ENCODE measurements at regions not wholly inside any gene's neighbourhood (a gene's known extent, or its start where the extent isn't known, plus 50 kb on each side); places are given as distances from the start of the nearest gene placed in this dataset.

- Histone ChIP-seq H3K4me2 (ENCODE audit: insufficient read depth, low read length) (no peak overlapping the region), H3K4me1 (ENCODE audit: insufficient read depth, low read length) (no peaks in the 10 kb centered on the region), H3K36me3 (ENCODE audit: insufficient read depth, low read length) (no peaks in the 10 kb centered on the region), H4K20me1 (ENCODE audit: insufficient read depth, low read length) (no peaks in the 10 kb centered on the region), H3K4me3 (ENCODE audit: insufficient read depth, low read length) (no peak overlapping the region), H3K27ac (ENCODE audit: low read depth, low read length) (no peak overlapping the region), H3K9me3 (ENCODE audit: low read depth, low read length) (no peaks in the 10 kb centered on the region), H2AFZ (ENCODE audit: low read length) (no peak overlapping the region), H3K27me3 (ENCODE audit: insufficient read depth, low read length) (peaks cover 5% of the 10 kb centered on the region), H3K79me2 (ENCODE audit: insufficient read depth, low read length) (no peaks in the 10 kb centered on the region)
- TF ChIP-seq CTCF (IDR thresholded peaks at IDR 0.05; ENCODE audit: extremely low read depth, low read depth, low read length) = no peak
- DNase-seq (ENCODE audit: insufficient read length, low spot score, missing footprints) = no peak
Measured at GRCh38 chr13:34114581-34114980, 296.6 kb downstream of the RFC3 start.

- Histone ChIP-seq H2AFZ (ENCODE audit: low read length) (no peak overlapping the region), H4K20me1 (ENCODE audit: insufficient read depth, low read length) (no peaks in the 10 kb centered on the region), H3K4me1 (ENCODE audit: insufficient read depth, low read length) (no peaks in the 10 kb centered on the region), H3K36me3 (ENCODE audit: insufficient read depth, low read length) (no peaks in the 10 kb centered on the region), H3K27me3 (ENCODE audit: insufficient read depth, low read length) (peaks cover 6% of the 10 kb centered on the region), H3K4me2 (ENCODE audit: insufficient read depth, low read length) (no peak overlapping the region), H3K9me3 (ENCODE audit: low read depth, low read length) (no peaks in the 10 kb centered on the region), H3K27ac (ENCODE audit: low read depth, low read length) (no peak overlapping the region), H3K79me2 (ENCODE audit: insufficient read depth, low read length) (no peaks in the 10 kb centered on the region), H3K4me3 (ENCODE audit: insufficient read depth, low read length) (no peak overlapping the region)
- DNase-seq (ENCODE audit: insufficient read length, low spot score, missing footprints) = no peak
- TF ChIP-seq CTCF (IDR thresholded peaks at IDR 0.05; ENCODE audit: extremely low read depth, low read depth, low read length) = no peak
Measured at GRCh38 chr13:34116651-34117050, 298.7 kb downstream of the RFC3 start.

GRCh38 chr13:34124666-34125306 is 306.8 kb downstream of the RFC3 start:
- Histone ChIP-seq H3K27ac (ENCODE audit: low read depth, low read length) (no peak overlapping the region), H3K4me3 (ENCODE audit: insufficient read depth, low read length) (no peak overlapping the region), H3K79me2 (ENCODE audit: insufficient read depth, low read length) (no peaks in the 10 kb centered on the region), H4K20me1 (ENCODE audit: insufficient read depth, low read length) (no peaks in the 10 kb centered on the region), H3K4me1 (ENCODE audit: insufficient read depth, low read length) (no peaks in the 10 kb centered on the region), H2AFZ (ENCODE audit: low read length) (no peak overlapping the region), H3K9me3 (ENCODE audit: low read depth, low read length) (no peaks in the 10 kb centered on the region), H3K36me3 (ENCODE audit: insufficient read depth, low read length) (no peaks in the 10 kb centered on the region), H3K27me3 (ENCODE audit: insufficient read depth, low read length) (no peaks in the 10 kb centered on the region), H3K4me2 (ENCODE audit: insufficient read depth, low read length) (no peak overlapping the region)
- DNase-seq (ENCODE audit: insufficient read length, low spot score, missing footprints) = no peak
- TF ChIP-seq CTCF (IDR thresholded peaks at IDR 0.05; ENCODE audit: extremely low read depth, low read depth, low read length) = no peak

- TF ChIP-seq CTCF (IDR thresholded peaks at IDR 0.05; ENCODE audit: extremely low read depth, low read depth, low read length) = no peak
- no peak overlapping the region for H3K27ac ChIP-seq (ENCODE audit: low read depth, low read length)
- no peaks in the 10 kb centered on the region for H3K9me3 ChIP-seq (ENCODE audit: low read depth, low read length)
- H3K4me3 ChIP-seq (ENCODE audit: insufficient read depth, low read length) = no peak overlapping the region
- no peak for DNase-seq (ENCODE audit: insufficient read length, low spot score, missing footprints)
- no peaks in the 10 kb centered on the region for H3K27me3 ChIP-seq (ENCODE audit: insufficient read depth, low read length)
- no peaks in the 10 kb centered on the region for H3K79me2 ChIP-seq (ENCODE audit: insufficient read depth, low read length)
- H3K36me3 ChIP-seq (ENCODE audit: insufficient read depth, low read length) = no peaks in the 10 kb centered on the region
- no peaks in the 10 kb centered on the region for H3K4me1 ChIP-seq (ENCODE audit: insufficient read depth, low read length)
- no peak overlapping the region for H3K4me2 ChIP-seq (ENCODE audit: insufficient read depth, low read length)
- H4K20me1 ChIP-seq (ENCODE audit: insufficient read depth, low read length) = no peaks in the 10 kb centered on the region
- no peak overlapping the region for H2AFZ ChIP-seq (ENCODE audit: low read length)
Measured at GRCh38 chr13:34127523-34127922, 309.6 kb downstream of the RFC3 start.
